Parathyroid adenoma (tissue), 2 donors: ENCODE measurements at regions not wholly inside any gene's neighbourhood (a gene's known extent, or its start where the extent isn't known, plus 50 kb on each side); places are given as distances from the start of the nearest gene placed in this dataset.
A peak's percentile ranks its signal among the peaks of the same experiment; 100 is the strongest.

Source experiments
- H2AFZ ChIP-seq: fragments of 300-600 bp; sonication (generic); one replicate; pipeline ENCODE4 v1.7.0; 2017; ENCODE audit warnings: antibody characterized with exemption, mild to moderate bottlenecking
- H3K27ac ChIP-seq: fragments of 300-600 bp; sonication (generic); one replicate; pipeline ENCODE4 v1.7.0; 2017
- H3K27me3 ChIP-seq: fragments of 300-600 bp; sonication (generic); one replicate; pipeline ENCODE4 v1.7.0; 2017; ENCODE audit warnings: low read length; ENCODE audit not compliant: control insufficient read depth, insufficient read depth
- H3K36me3 ChIP-seq: fragments of 300-600 bp; sonication (generic); one replicate; pipeline ENCODE4 v1.7.0; 2017; ENCODE audit warnings: low read length; ENCODE audit not compliant: control insufficient read depth, insufficient read depth
- H3K4me1 ChIP-seq: fragments of 300-600 bp; sonication (generic); one replicate; pipeline ENCODE4 v1.7.0; 2017; ENCODE audit warnings: control low read depth
- H3K4me2 ChIP-seq: fragments of 300-600 bp; sonication (generic); one replicate; pipeline ENCODE4 v1.7.0; 2017; ENCODE audit warnings: low read length
- H3K4me3 ChIP-seq: fragments of 300-600 bp; sonication (generic); one replicate; pipeline ENCODE4 v1.7.0; 2017; ENCODE audit warnings: low read depth, low read length
- H3K79me2 ChIP-seq: fragments of 300-600 bp; sonication (generic); one replicate; pipeline ENCODE4 v1.7.0; 2017; ENCODE audit warnings: control low read depth
- H3K9ac ChIP-seq: fragments of 300-600 bp; sonication (generic); one replicate; pipeline ENCODE4 v1.7.0; 2017; ENCODE audit warnings: mild to moderate bottlenecking
- H3K9me3 ChIP-seq: fragments of 300-600 bp; sonication (generic); one replicate; pipeline ENCODE4 v1.7.0; 2017; ENCODE audit warnings: low read length; ENCODE audit not compliant: control insufficient read depth
- TF ChIP-seq, protein P1 (sequence below): fragments of 300-600 bp; sonication (generic); IDR thresholded peaks from one replicate; pipeline ENCODE4 v1.7.0; 2017; ENCODE audit warnings: antibody characterized with exemption, mild to moderate bottlenecking
- donor health status: primary hyperparathyroidism.

DNA sequence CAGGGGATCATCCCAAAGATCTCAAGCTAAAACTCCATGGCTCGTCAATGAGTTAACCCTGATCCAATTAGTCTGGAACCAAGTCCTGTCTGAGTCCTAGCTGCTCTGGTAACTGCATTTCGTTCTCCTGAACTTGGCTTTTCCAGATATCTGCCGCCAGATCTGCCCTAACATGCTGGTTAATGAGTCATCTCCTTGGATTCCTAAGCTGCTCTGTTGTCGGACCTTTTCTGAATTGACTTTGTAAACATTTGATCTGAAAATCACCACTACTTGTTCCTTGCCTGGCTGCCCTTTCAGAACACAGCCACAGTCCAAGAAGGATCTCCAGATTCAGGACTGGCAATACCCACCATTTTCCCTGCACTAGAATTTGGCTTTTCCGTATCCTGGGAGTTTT lies 473.0 kb downstream of the ZSWIM6 start:
- Histone ChIP-seq H3K36me3 (no peaks in the 10 kb centered on the region), H2AFZ (no peak overlapping the region), H3K79me2 (no peaks in the 10 kb centered on the region), H3K4me3 (no peak overlapping the region), H3K9ac (no peak overlapping the region), H3K27me3 (no peaks in the 10 kb centered on the region), H3K4me2 (no peak overlapping the region), H3K4me1 (peaks cover 14% of the 10 kb centered on the region), H3K9me3 (no peaks in the 10 kb centered on the region), H3K27ac (no peak overlapping the region)
- TF ChIP-seq, protein P1, sequence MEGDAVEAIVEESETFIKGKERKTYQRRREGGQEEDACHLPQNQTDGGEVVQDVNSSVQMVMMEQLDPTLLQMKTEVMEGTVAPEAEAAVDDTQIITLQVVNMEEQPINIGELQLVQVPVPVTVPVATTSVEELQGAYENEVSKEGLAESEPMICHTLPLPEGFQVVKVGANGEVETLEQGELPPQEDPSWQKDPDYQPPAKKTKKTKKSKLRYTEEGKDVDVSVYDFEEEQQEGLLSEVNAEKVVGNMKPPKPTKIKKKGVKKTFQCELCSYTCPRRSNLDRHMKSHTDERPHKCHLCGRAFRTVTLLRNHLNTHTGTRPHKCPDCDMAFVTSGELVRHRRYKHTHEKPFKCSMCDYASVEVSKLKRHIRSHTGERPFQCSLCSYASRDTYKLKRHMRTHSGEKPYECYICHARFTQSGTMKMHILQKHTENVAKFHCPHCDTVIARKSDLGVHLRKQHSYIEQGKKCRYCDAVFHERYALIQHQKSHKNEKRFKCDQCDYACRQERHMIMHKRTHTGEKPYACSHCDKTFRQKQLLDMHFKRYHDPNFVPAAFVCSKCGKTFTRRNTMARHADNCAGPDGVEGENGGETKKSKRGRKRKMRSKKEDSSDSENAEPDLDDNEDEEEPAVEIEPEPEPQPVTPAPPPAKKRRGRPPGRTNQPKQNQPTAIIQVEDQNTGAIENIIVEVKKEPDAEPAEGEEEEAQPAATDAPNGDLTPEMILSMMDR = no peak

DNA sequence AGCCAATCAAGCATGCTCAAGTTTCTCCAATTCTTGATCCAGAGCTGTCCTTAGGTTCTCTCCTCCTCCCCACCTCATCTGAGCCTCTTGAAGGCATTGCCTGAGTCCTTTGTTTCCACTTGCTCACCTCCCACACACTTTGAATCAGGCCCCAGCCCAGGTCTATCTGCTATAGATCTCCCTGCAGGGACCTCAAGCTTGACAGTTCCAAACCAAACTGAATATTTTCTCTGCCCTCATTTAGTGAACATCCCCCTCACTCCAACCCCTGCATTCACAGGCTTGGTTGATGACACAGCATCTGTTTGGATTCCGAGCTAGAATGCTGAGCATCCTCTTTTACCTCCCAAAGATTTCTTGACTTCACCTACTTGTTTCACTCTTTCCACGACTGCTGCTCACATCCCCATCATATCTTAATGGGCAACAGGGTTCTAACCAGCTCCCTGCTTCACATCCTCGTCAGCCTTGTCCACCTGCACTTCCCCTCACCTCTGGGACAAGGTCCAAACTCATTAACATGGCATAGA lies 474.5 kb downstream of the ZSWIM6 start:
- Histone ChIP-seq H3K27me3 (no peaks in the 10 kb centered on the region), H3K79me2 (no peaks in the 10 kb centered on the region)
- TF ChIP-seq, protein P1 = no peak

DNA sequence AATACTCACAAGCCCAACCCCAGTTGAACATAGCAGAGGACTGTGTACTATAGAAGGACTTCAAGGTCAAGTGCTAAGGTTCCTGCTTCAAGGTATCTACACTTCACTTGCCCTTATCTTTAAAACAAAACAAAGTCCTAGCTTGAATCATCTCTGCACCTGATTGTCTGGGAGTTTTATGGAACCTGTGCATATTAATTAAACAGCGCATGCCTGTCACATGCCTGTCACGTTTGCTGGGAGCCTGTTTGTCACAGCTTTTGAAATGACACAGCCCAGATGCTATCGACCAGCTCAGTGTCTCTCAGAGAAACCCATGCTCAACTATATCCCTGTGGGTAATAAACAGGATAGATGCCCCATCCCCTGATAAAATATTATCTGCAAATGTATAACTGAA lies 476.0 kb downstream of the ZSWIM6 start:
- Histone ChIP-seq H3K27me3 (no peaks in the 10 kb centered on the region), H3K27ac (no peak overlapping the region), H3K36me3 (no peaks in the 10 kb centered on the region), H3K4me3 (no peak overlapping the region), H3K4me1 (peaks cover 17% of the 10 kb centered on the region), H3K4me2 (no peak overlapping the region), H2AFZ (peak overlapping the region; percentile 35), H3K9ac (no peak overlapping the region), H3K9me3 (no peaks in the 10 kb centered on the region), H3K79me2 (no peaks in the 10 kb centered on the region)
- TF ChIP-seq, protein P1 = no peak

More for the DNA sequence above, 474.5 kb downstream of the ZSWIM6 start:
- Histone ChIP-seq H2AFZ (no peak overlapping the region), H3K4me2 (no peak overlapping the region), H3K9me3 (no peaks in the 10 kb centered on the region), H3K36me3 (no peaks in the 10 kb centered on the region), H3K9ac (no peak overlapping the region), H3K4me1 (peaks cover 17% of the 10 kb centered on the region), H3K27ac (no peak overlapping the region), H3K4me3 (no peak overlapping the region)

DNA sequence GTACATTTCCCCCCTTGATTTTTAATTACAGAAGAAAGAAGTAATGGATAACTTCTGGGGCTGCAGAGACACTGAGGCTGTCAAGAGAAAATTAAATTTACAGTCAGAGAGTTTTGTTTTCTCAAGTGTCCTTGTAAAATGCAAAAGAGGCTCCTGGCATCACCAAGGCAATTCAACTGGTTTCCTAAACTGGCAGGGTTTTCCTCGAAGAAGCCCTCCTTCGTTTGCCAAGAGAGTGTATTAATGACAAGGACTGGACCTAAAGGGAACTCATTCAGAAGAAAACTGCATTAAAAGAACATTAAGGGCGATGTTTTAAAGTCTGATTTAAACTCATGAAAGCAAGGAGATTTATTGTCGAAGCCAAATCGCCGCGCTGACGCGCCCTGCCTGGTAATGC lies 476.9 kb downstream of the ZSWIM6 start:
- H3K4me1 ChIP-seq = peaks cover 17% of the 10 kb centered on the region
- no peaks in the 10 kb centered on the region for H3K36me3 ChIP-seq
- H3K4me2 ChIP-seq = no peak overlapping the region

DNA sequence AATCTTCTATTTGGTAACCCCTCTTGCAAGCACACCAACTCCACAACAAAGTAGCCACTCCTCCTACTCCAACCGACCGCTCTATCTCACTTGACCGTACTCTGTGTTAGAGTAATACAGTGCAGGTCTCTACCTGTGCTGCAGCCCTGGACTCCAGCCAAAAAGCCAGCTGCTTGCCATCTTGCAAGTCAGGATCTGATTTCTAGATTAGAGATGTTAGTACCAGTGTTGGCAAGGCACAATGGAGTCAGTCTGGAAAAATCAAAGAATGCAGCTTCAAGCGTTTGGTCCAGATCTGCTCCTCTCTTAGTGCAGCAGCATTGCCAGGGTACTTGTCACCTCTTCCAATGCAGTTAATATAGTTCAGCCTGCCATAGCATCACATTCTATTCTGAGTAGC lies 477.6 kb downstream of the ZSWIM6 start:
- no peak overlapping the region for H3K27ac ChIP-seq

More for the DNA sequence above, 476.9 kb downstream of the ZSWIM6 start:
- Histone ChIP-seq H3K4me3 (no peak overlapping the region), H3K79me2 (no peaks in the 10 kb centered on the region), H2AFZ (peak overlapping the region; percentile 35), H3K27ac (no peak overlapping the region), H3K9ac (no peak overlapping the region), H3K27me3 (no peaks in the 10 kb centered on the region), H3K9me3 (no peaks in the 10 kb centered on the region)
- TF ChIP-seq, protein P1 = no peak

More for the DNA sequence above, 477.6 kb downstream of the ZSWIM6 start:
- H2AFZ ChIP-seq = peak overlapping the region; percentile 26
- no peaks in the 10 kb centered on the region for H3K79me2 ChIP-seq
- no peaks in the 10 kb centered on the region for H3K27me3 ChIP-seq
- H3K4me1 ChIP-seq = peaks cover 17% of the 10 kb centered on the region
- no peaks in the 10 kb centered on the region for H3K9me3 ChIP-seq
- no peak overlapping the region for H3K4me3 ChIP-seq
- no peak overlapping the region for H3K4me2 ChIP-seq
- TF ChIP-seq, protein P1 = no peak
- no peak overlapping the region for H3K9ac ChIP-seq
- no peaks in the 10 kb centered on the region for H3K36me3 ChIP-seq
